Panc1 (cell line): ENCODE measurements at regions not wholly inside any gene's neighbourhood (a gene's known extent, or its start where the extent isn't known, plus 50 kb on each side); places are given as distances from the start of the nearest gene placed in this dataset.

Source experiments
- CTCF ChIP-seq: fragments of 450-650 bp; IDR thresholded peaks from 2 replicates; pipeline ENCODE4 v1.5.1; 2017; ENCODE audit warnings: mild to moderate bottlenecking
- POLR2AphosphoS5 ChIP-seq: IDR thresholded peaks from 2 replicates; pipeline ENCODE4 v1.6.1; 2012; ENCODE audit warnings: mild to moderate bottlenecking, low read depth, low read length, moderate library complexity
- TCF7L2 ChIP-seq: IDR thresholded peaks from 2 replicates; pipeline ENCODE4 v1.6.1; 2011; ENCODE audit warnings: mild to moderate bottlenecking, low read depth, low read length, inconsistent platforms

- no peak for TF ChIP-seq CTCF
- no peak for TF ChIP-seq POLR2AphosphoS5
- no peak for TF ChIP-seq TCF7L2
Measured at GRCh38 chr18:67433971-67434370, 82.5 kb downstream of the DSEL start.
